ENCODE measurements at regions not wholly inside any gene's neighbourhood (a gene's known extent, or its start where the extent isn't known, plus 50 kb on each side); places are given as distances from the start of the nearest gene placed in this dataset.
"Not testable (repeated sequence)": the region's sequence is repeated elsewhere in the genome, so short reads cannot be mapped to it uniquely, and the experiment has no call there.

DNA sequence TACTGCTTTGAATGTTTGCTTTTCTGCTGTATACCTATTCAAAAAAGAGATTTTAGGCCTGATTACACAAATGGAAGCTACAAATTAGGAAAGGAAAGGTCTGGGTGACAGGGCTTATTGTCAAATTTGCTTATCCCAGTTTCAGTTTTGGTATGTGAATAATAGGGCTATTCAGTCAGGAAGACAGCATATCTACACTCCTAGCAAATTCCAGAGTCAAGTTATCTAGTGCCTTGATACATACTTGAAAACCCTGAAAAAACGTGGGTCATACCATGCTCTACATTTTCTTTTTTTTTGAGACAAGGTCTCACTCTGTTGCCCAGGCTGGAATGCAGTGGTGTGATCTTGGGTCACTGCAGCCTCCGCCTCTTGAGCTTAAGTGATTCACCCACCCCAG is 59.2 kb upstream of the CCDC180 start:
- H3K27ac Mint-ChIP-seq; DNase-seq; H3K9me3 Mint-ChIP-seq (ENCODE audit: low read depth); CTCF ChIA-PET; H3K4me3 Mint-ChIP-seq; ATAC-seq; H3K27me3 Mint-ChIP-seq; H3K36me3 Mint-ChIP-seq; H3K4me1 Mint-ChIP-seq: not testable (repeated sequence)

DNA sequence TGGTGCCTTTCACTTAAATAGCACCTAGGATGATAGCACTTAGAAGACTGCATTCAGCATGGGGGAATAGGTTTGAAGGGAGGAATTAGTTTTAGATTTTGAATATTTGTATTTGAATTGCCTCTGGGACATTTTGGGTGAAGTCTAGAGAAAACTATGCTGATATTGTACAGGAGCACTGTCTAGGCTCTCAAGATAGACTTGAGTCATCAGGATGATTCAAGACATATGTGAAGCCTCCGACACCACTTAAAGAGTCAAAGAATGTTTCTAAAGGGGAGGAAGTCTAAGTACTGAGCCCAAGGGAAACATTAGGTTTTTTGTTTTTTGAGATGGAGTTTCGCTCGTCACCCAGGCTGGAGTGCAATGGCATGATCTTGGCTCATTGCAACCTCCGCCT is 63.9 kb upstream of the CCDC180 start:
- Mint-ChIP-seq H3K4me3 (no peak overlapping the region), H3K9me3 (ENCODE audit: low read depth) (no peaks in the 10 kb centered on the region), H3K4me1 (peaks cover 10% of the 10 kb centered on the region), H3K27me3 (no peaks in the 10 kb centered on the region), H3K36me3 (peaks cover 9% of the 10 kb centered on the region), H3K27ac (no peak overlapping the region)
- no peak for ATAC-seq
- DNase-seq, result no peak
- CTCF ChIA-PET, result no interaction called here

DNA sequence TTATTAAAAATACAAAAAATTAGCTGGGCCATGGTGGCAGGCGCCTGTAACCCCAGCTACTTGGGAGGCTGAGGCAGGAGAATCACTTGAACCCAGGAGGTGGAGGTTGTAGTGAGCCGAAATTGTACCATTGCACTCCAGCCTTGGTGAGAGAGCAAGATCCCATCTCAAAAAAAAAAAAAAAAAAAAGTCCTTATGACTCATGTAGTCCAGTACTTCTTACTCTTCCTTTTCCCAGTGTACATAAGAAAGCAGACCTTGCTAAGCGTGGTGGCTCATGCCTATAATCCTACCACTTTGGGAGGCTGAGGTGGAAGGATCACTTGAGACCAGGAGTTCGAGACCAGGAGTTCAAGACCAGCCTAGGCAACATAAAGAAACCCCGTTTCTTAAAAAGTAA is 66.0 kb upstream of the CCDC180 start:
- H3K27me3 Mint-ChIP-seq; H3K4me3 Mint-ChIP-seq; H3K9me3 Mint-ChIP-seq (ENCODE audit: low read depth); H3K36me3 Mint-ChIP-seq; ATAC-seq; H3K27ac Mint-ChIP-seq; CTCF ChIA-PET; DNase-seq: not testable (repeated sequence)
- H3K4me1 Mint-ChIP-seq, result peaks cover 19% of the 10 kb centered on the region

DNA sequence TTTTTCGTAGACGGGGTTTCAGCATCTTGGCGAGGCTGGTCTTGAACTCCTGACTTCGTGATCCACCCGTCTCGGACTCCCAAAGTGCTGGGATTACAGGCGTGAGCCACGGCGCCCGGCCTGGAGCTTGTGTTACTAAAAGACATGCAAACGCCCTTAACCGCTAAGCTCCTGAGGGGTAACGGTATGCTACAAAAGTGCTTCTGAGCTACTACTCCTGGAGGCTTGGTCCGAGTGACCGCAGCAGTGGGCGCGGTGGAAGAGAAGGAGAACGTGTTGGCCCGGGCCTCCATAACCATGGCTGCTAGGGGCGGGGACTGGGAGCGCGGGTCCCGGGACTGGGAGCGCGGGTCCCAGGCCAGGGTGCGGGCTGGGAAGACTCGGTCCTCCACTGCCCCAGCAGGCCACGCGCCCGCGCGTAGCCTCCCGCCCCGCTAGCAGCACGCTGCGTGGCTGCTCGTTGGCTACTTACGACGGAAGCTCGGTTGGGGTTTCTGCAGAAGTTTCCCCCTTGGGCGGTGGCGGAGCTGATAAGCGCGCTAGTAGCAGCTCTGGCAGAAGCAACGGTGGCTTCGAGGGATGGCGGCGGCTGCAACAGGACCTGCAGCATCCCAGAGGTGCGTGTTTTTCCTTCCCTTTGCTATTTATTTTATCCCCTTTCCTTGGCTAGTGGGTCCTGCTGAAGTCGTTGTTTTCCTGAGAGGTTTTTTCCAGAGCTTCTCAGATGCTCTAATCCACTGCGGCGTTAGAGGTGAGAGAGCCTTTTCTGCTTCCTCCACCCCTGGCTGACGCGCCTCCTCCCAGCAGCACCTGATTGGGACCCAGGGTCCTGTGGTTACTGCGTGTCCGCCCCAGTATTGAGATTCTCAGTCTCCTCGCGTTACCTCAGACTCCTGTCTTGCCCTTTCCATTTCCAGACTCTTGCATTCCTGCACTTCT is 69.2 kb upstream of the CCDC180 start:
- Mint-ChIP-seq H3K4me3 (peak overlapping the region; percentile 88), H3K4me1 (peaks cover 19% of the 10 kb centered on the region), H3K27ac (peak overlapping the region; percentile 92), H3K9me3 (ENCODE audit: low read depth) (no peaks in the 10 kb centered on the region), H3K27me3 (no peaks in the 10 kb centered on the region), H3K36me3 (peaks cover 4% of the 10 kb centered on the region)
- ATAC-seq, result peak; percentile 94
- CTCF ChIA-PET, result interaction anchor here (1.3 to 2.6 kb wide), 4 partner anchors 15 to 384 kb away, joined by 3 to 13 read pairs (median 8); partner anchors contain the start of gene ZNF782
- peak; percentile 92 for DNase-seq

DNA sequence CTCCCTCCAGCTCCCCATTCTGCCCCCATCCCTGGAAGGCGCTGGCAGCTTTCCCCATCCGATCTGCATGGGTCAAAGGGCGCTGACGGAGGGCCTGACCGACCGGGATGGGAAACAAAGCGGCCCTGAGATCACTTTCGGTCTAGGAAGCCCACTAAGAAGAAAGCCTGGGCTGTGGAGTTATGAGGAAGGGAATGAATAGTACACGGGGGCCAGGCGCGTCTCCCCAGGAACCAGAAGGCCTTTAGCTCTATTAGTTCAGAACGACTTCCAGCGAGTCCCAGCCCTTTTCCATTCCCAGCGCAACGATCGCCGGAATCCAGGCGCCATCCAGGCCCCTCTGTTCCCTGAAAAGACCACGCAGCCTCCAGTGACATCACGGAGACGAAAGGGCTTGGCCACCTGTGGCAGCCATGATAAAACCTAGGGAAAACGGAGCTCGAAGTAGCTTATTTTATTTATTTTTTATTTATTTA is 70.1 kb upstream of the CCDC180 start:
- H3K9me3 Mint-ChIP-seq (ENCODE audit: low read depth), result no peaks in the 10 kb centered on the region
- H3K27me3 Mint-ChIP-seq, result no peaks in the 10 kb centered on the region
- peaks cover 4% of the 10 kb centered on the region for H3K36me3 Mint-ChIP-seq
- peak overlapping the region; percentile 92 for H3K27ac Mint-ChIP-seq
- peaks cover 19% of the 10 kb centered on the region for H3K4me1 Mint-ChIP-seq
- CTCF ChIA-PET, result interaction anchor here (1.3 to 2.6 kb wide), 4 partner anchors 16 to 383 kb away, joined by 3 to 13 read pairs (median 8); partner anchors contain the start of gene ZNF782
- DNase-seq (no peak), ATAC-seq (no peak)
- peak overlapping the region; percentile 88 for H3K4me3 Mint-ChIP-seq

DNA sequence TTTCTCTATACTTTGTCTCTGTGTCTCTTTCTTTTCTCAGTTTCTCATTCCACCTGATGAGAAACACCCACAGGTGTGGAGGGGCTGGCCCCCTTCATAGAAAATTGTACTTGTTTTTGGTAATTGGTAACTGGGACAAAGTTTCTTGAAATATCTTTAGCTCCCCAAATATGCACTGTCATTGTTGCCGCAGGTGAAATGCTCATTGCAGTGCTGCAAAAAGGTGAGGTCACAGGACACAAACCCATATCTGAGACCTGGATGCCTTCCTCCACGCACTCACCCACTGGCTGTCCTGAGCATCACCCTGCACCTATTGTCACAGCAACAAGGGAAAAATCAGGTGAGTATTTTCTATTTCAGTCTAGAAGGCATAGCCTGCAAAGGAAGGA is 74.5 kb upstream of the CCDC180 start:
- CTCF ChIA-PET; H3K27me3 Mint-ChIP-seq; H3K27ac Mint-ChIP-seq; ATAC-seq; H3K4me1 Mint-ChIP-seq; H3K9me3 Mint-ChIP-seq (ENCODE audit: low read depth); DNase-seq; H3K36me3 Mint-ChIP-seq; H3K4me3 Mint-ChIP-seq: not testable (repeated sequence)

DNA sequence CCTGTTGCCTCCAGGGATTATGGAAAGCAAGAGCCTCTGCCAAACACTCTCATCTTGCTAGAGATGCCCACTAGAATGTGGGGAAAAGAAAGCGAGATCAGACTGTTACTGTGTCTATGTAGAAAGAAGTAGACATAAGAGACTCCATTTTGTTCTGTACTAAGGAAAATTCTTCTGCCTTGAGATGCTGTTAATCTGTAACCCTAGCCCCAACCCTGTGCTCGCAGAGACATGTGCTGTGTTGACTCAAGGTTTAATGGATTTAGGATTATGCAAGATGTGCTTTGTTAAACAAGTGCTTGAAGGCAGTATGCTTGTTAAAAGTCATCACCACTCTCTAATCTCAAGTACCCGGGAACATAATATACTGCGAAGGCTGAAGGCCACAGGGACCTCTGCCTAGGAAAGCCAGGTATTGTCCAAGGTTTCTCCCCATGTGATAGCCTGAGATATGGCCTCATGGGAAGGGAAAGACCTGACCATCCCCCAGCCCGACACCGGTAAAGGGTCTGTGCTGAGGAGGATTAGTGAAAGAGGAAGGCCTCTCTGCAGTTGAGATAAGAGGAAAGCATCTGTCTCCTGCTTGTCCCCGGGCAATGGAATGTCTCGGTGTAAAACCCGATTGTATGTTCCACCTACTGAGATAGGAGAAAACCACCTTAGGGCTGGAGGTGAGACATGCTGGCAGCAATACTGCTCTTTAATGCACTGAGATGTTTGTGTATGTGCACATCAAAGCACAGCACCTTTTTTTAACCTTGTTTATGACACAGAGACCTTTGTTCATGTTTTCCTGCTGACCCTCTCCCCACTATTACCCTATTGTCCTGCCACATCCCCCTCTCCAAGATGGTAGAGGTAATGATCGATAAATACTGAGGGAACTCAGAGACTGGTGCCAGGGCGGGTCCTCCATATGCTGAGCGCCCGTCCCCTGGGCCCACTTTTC is 75.1 kb upstream of the CCDC180 start:
- H3K9me3 Mint-ChIP-seq (ENCODE audit: low read depth); ATAC-seq; DNase-seq; CTCF ChIA-PET; H3K27ac Mint-ChIP-seq; H3K27me3 Mint-ChIP-seq; H3K4me3 Mint-ChIP-seq; H3K4me1 Mint-ChIP-seq; H3K36me3 Mint-ChIP-seq: not testable (repeated sequence)

DNA sequence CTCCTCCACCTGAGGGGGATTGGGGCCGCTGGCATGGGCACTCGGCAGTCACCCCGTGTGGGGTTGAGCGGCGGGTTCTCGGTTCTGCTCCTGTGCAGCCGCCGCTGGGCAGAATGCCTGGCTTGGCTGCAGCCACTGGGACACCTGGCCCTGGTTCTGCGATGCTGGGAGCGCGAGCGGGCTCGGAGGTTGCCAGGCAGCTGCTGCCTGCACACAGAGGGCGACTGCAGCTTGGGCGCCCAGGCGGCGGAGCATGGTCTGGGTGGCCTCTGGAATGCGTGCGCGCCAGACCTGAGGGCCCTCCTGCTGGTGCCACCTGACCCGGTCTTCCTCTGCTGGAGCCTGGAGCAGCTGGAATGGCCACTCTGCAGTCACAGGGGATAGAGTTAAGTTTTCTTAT is 85.1 kb upstream of the CCDC180 start:
- not testable (repeated sequence) for H3K36me3 Mint-ChIP-seq; H3K4me1 Mint-ChIP-seq; H3K4me3 Mint-ChIP-seq; DNase-seq; H3K9me3 Mint-ChIP-seq (ENCODE audit: low read depth); H3K27ac Mint-ChIP-seq; ATAC-seq
- H3K27me3 Mint-ChIP-seq, result peaks cover 56% of the 10 kb centered on the region
- CTCF ChIA-PET, result interaction anchor here (1.2 to 1.8 kb wide), 2 partner anchors 15 to 366 kb away, joined by 3 to 11 read pairs; no protein-coding TSS in a partner anchor

DNA sequence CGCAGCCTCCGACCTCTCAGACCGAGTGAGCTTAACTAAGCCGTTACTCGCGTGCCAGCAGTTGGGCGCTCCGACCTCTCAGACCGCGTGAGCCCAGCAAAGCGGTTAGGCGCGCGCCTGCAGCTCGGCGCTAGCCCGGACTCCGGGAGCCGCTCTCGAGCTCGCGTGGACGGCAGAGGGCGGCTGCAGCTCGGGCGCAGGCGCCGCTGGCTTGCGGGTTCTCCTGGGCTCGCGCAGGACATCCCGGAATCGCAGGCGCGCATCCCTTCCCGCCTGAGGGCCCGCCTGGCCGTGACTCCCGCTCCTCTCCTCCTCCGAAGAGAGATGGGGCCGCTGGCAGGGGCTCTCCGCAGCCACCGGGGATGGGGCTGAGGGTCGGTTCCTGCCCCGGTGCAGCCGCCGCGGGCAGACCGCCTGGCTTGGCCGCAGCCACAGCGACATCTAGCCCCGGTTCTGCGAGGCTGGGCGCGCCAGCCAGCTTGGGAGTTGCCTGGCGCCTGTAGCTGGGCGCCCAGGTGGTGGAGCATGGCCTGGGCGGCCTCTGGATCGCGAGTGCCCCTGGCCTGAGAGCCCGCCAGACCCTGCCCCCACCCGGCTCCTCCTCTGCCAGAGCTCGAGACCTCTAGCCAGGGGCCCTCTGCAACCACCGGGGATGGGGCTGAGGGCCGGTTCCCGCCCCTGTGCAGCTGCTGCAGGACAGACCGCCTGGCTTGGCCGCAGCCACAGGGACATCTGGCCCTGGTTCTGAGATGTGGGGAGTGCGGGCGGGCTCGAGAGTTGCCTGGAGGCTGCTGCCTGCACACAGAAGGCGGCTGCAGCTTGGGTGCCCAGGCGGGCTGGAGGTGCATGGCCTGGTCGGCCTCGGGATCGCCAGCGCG is 85.7 kb upstream of the CCDC180 start:
- not testable (repeated sequence) for H3K36me3 Mint-ChIP-seq; H3K27ac Mint-ChIP-seq; H3K9me3 Mint-ChIP-seq (ENCODE audit: low read depth); H3K4me1 Mint-ChIP-seq
- DNase-seq (peak; percentile 76), ATAC-seq (peak; percentile 98)
- Mint-ChIP-seq H3K4me3 (peak overlapping the region; percentile 68), H3K27me3 (peaks cover 56% of the 10 kb centered on the region)
- CTCF ChIA-PET, result interaction anchor here (0.7 to 1.8 kb wide), 4 partner anchors 16 to 365 kb away, joined by 3 to 11 read pairs (median 4); no protein-coding TSS in a partner anchor

DNA sequence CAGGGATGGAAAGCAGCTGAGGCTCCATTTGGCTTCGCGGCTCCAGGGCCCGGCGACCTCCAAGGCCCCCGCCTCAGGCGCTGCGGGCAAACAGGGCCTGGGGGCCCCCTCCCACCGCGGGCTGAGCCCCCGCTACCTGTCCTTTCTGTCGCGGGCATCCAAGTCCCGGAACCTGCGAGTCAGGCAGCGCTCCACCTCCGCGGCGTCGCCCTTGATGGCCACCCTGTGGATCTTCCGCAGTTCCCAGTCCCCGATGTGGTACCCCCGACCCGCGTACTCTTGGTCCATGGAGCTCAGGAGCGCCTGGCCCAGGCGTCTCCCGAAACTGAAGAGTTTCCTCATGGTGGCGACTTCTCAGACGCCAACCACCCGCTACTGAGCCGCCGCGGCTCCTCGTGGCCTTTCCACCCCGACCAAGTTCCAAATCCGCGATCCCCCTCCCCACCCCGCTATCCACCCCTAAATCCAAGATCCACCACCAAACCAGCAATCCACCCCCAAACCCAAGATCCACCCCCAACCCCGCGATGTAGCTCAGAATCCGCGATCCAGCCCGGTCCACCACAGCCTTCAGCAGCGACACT is 86.5 kb upstream of the CCDC180 start:
- Mint-ChIP-seq H3K4me3 (peak overlapping the region; percentile 68), H3K27me3 (peaks cover 56% of the 10 kb centered on the region), H3K27ac (no peak overlapping the region), H3K36me3 (no peaks in the 10 kb centered on the region), H3K9me3 (ENCODE audit: low read depth) (no peaks in the 10 kb centered on the region), H3K4me1 (peaks cover 6% of the 10 kb centered on the region)
- DNase-seq, result no peak
- peak; percentile 40 for ATAC-seq
- CTCF ChIA-PET, result interaction anchor here (0.7 to 1.8 kb wide), 4 partner anchors 17 to 364 kb away, joined by 3 to 11 read pairs (median 4); no protein-coding TSS in a partner anchor

DNA sequence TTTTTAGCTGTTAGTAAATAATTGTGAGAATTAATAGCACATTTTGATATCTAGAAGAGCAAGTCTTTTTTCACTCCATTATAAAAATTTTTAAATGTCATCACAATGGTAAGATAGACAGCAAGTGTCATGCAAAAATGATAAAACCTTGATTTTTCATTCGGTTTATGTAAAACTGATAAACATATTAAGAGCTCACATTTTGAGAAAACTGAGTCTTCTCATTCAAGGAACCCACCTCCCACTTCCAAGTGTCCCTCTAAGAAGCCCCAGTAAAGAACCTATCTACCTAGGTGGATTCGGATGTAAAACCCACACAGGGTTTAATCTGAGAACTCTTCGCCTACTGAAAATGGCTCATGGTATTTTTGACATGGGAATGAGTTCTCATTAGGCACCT is 87.1 kb upstream of the CCDC180 start:
- H3K4me1 Mint-ChIP-seq; H3K36me3 Mint-ChIP-seq; CTCF ChIA-PET; H3K9me3 Mint-ChIP-seq (ENCODE audit: low read depth); DNase-seq; H3K27ac Mint-ChIP-seq; ATAC-seq: not testable (repeated sequence)
- Mint-ChIP-seq H3K27me3 (peaks cover 57% of the 10 kb centered on the region), H3K4me3 (peak overlapping the region; percentile 20)

DNA sequence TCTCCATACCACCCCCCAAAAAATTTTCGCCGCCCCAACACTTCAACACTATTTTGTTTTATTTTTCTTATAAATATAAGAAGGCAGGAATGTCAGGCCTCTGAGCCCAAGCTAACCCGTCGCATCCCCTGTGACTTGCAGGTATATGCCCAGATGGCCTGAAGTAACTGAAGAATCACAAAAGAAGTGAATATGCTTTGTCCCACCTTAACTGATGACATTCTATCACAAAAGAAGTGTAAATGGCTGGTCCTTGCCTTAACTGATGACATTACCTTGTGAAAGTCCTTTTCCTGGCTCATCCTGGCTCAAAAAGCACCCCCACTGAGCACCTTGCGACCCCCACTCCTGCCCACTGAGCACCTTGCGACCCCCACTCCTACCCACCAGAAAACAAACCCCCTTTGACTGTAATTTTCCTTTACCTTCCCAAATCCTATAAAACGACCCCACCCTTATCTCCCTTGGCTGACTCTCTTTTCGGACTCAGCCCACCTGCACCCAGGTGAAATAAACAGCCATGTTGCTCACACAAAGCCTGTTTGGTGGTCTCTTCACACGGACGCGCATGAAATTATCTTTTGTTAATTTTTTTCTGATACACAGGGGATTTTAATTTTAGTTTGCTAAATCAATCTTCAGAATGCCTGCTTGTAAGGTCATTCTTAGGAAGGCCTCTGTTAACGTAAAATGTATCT is 87.9 kb upstream of the CCDC180 start:
- H3K27ac Mint-ChIP-seq; H3K4me1 Mint-ChIP-seq; ATAC-seq; H3K4me3 Mint-ChIP-seq; H3K9me3 Mint-ChIP-seq (ENCODE audit: low read depth); DNase-seq; H3K36me3 Mint-ChIP-seq; CTCF ChIA-PET: not testable (repeated sequence)
- H3K27me3 Mint-ChIP-seq, result peaks cover 54% of the 10 kb centered on the region

Measured in activated CD8-positive, alpha-beta memory T cell treated with anti-CD3 and anti-CD28 coated beads, Interleukin-2, amount 10 ng/mL, durations not matched to agents 7 days and 5 days (primary cell).